HG03521 (cell line): ENCODE measurements at regions not wholly inside any gene's neighbourhood (a gene's known extent, or its start where the extent isn't known, plus 50 kb on each side); places are given as distances from the start of the nearest gene placed in this dataset.
"Not testable (repeated sequence)": the region's sequence is repeated elsewhere in the genome, so short reads cannot be mapped to it uniquely, and the experiment has no call there.

Experiments
- ATAC-seq: cut with Tn5 transposase; IDR thresholded peaks from one replicate; pipeline ENCODE4 v1.9.1; 2021; ENCODE audit warnings: mild to moderate bottlenecking, moderate library complexity; ENCODE audit not compliant: unreplicated experiment

DNA sequence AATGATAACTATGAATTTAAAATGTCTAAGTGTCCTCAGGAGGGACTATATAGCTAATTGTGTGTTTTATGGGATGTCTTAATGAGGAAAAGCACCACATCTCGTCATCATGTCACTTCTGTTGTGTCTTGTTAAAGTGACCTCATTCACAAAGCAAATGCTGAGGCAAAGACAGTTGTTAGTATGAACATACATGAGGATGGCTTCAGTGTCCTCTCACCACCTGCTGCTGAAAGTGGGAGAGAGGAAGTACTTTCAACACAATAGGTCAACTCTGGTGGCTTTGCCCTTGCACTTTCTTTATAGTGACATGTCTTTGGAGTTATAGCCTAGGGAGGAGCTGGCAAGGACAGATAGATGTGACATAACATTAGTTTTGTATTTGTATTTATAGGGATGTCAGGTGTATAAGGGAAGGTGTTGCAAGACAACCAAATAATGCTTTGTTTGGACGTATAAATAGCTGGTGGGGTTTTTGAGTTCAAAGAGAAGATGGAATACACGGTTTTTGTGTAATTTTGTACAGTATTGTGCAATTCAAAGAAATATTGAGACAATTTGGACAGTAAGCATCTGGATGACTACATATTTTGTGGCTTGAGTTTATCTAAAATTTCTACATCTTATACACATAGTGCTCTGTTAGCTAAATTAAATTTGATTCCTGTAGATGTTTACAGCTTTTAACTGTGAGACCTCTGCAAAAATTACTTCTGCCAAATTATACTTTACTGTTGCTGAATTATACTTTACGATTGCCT lies 131.7 kb upstream of the ATP2B1 start:
- ATAC-seq: no peak

DNA sequence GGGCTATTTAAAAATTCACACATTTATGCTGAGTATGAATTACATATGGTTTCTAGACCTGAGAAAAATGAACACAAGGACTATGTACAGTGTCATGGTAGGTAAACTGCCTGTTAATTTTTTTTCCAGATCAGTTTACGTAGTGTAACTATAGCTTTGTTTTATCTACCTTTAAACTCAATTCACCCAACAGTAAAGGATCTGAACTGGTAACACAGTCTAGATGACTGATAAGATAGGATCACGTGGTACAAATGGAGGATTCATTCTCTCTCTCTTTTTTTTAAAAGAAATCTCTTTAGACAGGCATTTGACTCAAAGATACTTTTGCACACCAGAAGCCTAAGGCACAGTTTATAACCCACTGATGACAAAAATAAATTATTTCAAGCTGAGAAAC lies 130.8 kb upstream of the ATP2B1 start:
- no peak for ATAC-seq

DNA sequence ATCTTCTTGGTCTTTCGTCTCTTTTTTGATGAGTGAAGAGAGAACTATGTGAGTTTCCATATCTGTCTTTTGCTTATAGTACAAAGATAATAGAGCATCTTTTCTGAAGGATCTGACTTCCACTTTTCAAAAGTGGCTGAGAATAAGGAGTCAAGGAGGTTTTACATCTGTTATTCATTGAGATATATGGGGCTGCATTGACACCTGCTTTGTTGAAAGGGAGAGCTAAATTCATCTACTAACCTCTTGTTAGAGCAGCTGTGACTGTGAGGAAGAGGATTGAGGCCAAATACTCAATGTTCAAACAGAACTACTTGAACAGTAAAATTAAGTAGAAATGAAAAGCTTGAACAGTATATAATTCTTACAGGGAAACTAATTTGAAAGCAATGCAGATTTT lies 130.2 kb upstream of the ATP2B1 start:
- no peak for ATAC-seq

DNA sequence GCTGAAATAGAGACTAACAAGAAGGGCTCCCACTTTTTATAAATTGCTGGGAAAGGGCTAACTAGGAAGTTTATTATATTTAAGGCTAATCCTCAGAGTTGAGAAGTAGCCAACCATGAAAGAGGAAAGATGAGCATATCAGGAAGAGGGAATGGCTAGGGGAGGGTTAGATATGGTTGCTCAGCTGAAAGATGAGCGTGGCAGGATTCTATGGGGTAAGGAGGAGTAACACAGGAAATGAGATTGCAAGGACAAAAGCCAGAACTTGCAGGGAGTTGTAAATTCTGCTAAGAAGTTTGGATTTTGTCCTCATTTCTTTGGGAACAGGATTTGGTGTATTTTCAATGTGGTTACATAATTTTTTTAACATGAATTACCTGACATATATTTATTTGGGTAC lies 127.4 kb upstream of the ATP2B1 start:
- ATAC-seq: no peak

DNA sequence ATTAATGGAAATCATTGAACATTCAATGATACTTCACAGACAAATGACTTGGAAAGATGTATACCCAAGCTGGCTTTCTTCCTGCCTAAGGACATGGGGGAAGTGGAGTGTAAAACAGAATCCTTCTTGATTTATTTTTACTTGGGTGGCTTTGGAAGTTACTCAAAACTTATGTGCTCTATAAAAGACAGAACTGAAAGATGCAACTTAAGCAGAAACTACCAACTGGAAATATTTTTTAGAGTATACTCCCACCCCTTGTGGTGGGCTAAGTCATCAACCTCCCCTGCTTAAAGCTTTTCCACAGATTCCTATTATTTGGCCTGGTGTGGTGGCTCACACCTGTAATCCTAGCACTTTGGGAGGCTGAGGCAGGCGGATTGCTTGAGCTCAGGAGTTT lies 126.0 kb upstream of the ATP2B1 start:
- no peak for ATAC-seq

DNA sequence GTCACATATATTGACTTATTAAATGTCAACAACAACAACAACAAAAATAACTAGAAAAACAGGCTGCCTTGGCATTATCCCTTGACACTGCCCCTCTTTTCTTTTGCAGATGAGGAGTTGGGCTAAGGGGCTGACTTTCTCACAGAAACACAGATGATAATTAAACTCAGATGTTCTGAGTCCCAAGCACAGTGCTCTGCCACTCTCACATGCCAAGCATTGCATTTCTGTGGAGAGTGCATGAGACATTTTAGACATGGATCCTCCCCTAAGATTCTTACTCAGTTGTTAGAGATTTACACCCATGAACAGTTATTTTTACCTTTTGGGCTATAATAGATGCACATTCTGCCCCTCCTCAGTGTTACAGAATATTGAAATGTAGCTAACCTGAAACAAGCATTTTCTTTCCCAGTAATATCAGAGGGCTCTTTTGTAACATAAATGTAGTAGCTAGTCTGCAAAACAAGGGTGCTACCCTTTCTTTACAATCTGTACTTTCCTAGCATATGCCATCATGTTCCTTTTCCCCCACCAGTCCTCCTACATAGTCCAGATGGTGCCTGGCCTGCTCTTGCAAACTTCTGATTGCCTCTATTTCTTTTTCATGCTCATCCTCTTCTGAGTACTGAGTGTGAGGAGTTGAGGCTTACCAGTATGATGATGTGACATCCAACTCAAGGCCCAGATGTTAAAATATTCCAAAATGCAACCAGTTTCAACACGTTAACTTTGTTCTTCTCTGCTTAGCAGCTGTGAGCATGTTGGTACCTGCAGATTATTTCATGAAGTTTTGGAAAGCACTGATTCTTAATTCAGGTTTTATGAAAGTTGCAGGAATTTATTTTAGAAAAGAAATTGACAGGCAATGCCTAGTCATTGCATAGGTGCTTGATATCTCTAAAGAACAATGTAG lies 125.0 kb upstream of the ATP2B1 start:
- no peak for ATAC-seq

DNA sequence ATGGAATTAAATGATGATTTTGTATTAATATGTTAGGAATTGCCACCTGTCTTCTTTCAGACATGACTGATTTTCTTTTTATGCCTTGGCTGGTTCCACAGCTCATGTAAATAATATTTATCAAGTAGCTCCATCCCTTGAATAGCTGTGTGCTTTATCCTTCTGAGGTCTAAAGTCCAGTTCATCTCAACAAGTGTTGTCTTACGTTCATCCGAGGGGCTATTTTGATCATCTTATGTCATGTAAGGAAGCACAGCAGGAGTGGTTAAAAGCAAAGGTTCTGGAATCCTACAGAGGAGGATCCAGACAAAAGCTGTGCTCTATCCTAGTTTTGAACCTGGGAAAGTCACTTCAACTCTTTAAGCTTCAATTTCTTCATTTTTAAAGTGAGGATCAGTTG lies 123.7 kb upstream of the ATP2B1 start:
- ATAC-seq: no peak

DNA sequence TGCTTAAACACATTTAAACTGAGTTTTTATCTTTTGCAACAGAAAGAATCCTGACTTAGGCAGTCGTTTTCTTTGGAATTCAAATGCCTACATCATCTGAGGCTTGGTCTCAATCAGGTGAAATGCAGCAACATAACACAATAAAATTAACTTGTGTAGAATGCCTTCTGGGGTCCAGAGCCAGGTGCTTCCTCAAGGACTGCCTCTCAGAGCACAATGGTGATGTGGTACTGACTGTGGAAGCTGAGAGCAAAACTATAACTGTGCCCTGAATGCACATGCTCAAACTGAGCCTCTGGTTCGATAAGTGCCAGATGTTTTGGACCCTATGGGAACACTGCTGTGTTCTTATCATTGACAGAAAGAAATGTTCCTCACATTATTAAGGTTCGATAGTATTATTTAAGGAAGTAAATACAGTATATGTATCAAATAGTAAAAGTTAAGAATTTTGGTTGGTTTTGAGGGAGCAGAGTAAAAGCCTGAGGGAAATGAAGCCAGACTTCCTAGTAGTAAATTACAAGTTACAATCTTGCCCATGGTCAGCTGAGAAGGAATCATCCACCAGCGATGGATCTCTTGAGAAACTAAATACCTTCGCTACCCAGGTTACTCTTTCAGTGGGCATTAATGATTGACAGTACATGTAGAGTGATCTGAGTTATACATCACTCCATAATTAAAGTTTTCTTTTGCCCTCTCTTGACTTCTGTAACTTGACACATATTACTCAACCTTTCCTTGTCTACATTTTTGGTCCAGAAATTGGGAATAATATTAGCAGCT lies 122.9 kb upstream of the ATP2B1 start:
- no peak for ATAC-seq

DNA sequence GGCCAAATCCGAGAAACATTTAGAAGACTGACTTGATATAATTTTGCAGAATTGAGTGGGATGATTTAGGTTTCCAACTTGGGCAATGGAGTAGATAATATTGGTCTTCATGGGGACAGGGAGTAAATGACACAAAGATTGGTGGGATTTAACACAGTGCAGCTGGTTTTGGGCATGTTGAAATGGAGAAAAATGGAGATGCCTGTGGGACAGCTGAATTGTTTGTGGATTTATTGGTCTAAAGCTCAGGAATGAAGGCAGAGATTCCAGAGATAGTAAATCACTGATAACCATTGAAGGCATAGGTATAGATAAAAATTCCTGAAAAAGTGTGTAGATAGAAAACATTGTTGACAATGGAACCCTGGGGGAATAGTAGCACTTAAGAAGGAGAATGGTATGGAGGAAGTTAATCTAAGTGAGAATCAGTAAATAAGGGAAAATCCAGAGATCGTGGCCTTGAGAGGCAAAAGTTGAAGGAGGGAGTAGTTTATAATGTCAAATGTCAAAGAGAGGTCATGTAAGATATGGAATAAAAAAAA lies 120.9 kb upstream of the ATP2B1 start:
- ATAC-seq: no peak

DNA sequence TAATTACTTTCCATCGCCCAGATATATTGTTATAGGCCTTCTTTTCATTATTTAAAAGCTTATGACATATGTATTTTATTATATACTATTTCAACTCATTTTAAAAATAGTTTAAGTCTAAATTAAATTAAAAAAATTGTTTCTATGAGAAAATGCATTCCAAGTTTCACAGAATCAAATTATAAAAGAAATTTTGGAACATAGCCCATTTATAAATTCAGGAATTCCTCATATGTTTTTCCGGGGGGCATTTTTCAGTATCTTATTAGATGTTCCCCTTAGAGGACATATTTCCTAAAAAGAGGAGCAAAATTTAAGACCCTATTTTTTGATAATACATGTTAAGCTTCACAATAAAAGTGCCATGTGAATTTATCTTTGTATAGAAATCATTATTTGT lies 119.9 kb upstream of the ATP2B1 start:
- no peak for ATAC-seq

DNA sequence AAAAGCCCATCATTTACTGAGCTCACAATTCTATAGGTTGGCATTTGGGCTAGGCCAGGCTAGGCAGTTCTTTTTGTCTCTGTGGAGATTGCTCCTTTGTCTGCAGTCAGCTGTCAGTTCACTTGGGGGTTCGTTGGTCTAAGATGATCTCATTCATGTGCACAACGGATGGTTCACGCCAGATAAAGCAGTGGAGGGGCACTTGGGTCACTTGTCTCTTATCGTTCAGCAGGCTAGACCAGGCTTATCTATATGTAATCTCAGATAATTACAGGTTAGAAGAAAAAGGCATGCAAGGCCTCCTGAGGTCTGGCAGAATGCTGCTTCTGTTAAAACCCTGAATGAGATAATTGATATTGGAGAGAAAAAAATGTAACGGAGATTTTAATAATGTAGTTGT lies 119.0 kb upstream of the ATP2B1 start:
- ATAC-seq: no peak

DNA sequence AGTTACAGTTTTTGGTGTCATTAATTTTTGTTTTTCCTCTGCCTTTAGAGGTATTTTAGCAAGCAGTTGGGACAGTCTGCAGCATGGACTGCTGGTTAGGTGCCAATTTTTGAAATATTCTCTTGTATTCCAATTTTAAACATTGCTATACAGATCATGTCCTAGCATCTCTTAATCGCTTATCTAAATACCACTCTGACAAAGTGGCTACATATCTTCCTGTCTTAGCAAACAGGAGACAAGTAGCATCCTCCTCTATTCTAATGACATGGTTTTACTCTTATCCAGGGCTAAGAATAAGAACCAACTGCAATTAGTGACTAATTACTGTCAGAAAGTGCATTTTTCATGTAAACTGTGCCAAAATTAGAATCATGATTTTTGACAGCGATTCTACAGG lies 117.8 kb upstream of the ATP2B1 start:
- ATAC-seq: no peak

DNA sequence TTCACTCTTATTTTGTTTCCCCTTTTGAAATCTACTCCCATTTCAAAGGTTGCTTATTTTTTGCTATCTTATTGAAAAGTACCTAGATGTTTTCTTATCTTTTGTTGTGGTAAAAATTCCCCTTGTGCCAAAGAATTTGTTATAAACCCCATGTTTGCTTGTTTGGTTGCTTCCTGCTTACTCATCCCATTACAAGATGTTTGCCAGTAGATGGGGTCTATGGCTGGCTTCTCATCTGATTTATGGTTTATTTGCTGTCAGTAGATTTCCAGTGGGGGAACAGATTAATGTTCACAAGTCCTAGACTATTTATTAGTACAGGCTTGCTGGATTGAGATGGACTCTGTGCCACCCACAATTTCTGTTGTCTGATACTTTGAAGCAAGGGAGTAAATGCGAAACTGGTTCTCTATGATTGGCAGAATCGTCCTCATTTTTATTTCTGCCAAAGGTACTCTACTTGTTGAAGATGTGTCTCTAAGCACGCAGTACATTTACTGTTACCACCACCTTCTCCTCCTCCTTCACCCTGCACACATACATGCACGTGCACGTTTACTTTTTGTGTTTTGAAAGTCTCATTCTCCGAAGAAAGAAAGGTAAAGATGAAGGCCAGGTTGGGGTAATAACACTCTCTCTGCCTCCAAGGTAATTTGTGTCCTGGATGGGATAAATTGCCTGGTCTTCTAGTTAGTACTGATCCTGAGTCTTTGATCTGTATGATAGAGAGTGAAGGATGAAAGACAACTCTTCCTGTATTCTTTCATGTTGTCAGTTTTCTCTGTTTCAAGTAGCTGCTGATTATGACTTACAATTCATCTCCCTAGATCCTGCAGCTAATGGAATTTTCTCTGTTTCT lies 117.2 kb upstream of the ATP2B1 start:
- ATAC-seq: no peak

DNA sequence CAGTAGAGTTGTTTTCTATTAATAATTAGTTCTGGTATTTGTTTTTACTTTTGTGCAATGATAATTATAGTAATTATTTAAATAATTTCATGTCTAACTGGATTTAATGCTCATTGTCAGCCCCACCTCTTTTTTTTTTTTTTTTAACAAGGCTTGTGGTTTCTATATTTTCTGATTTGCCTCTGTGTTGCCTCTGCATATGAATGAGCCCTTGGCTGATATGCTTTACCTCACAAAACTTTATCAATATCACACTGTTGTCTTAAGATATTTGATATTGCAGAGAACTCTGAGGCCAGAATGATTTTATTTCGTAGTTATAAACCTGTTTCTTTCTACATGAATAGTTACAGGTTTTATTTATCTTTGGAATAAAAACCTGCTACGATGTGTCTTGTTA lies 116.2 kb upstream of the ATP2B1 start:
- ATAC-seq: no peak

DNA sequence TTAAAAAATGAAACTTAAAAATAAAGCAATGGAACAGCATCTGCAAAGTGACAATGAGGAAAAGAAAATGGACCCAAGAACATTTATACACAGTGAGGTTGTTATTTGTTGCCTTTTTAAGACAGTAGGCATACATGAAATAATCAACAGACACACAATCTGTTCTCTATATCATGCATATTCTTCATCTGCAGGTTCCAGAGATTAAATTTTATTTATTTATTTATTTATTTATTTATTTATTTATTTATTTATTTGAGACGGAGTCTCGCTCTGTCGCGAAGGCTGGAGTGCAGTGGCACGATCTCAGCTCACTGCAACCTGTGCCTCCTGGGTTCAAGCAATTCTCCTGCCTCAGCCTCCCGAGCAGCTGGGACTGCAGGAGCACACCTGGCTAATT lies 114.4 kb upstream of the ATP2B1 start:
- ATAC-seq: not testable (repeated sequence)

DNA sequence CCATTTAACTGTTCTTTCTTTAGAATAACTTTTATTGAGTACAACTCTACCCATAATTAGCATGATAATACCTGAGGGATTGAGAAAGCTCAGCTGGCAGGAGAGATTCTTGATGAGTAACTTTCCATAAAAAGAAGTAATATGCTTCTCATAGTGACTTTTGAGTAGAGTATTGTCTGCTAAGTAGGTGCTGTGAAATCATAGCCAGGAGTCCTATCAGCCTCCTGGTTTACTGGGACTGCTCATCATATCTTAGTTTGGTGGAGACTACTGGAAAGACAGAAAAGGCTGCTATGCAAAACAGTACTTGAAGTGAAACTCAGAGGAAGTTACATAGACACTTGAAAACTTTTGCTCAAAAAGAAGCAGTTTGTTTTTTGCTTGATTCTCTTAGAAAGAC lies 113.3 kb upstream of the ATP2B1 start:
- peak; percentile 54 for ATAC-seq

DNA sequence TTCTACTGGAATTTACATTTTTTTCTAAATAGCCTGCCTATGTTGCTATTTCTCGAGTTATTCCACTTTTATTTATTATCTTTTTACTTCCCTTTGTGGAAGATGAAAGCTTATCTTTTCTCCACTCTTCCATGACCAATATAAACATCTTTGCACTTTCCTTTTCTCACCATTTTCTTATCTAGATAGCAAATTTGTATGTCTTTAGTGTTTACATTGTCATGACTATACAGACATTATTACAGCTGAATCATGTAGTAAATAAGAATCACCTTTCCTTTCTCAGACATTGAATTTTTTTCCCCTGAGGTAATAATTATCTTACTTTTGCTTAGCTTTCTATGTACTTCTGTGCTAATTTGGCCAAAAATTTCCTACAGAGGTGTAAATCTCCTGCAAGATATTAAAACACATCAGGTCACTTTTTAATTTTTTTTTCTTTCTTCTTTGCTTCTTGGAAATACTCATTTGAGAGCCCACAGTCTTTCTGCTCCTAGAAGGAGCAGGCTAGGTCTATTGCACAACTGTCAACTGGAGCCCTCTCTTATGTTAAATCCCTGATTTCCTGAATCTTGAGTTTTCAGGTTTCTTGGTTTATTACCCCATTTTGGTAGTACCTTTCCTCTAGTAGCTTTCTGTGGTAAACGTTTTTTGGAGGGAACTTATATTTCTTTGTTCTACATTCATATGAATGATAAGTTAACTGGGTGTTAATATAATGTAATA lies 109.0 kb upstream of the ATP2B1 start:
- ATAC-seq: no peak

DNA sequence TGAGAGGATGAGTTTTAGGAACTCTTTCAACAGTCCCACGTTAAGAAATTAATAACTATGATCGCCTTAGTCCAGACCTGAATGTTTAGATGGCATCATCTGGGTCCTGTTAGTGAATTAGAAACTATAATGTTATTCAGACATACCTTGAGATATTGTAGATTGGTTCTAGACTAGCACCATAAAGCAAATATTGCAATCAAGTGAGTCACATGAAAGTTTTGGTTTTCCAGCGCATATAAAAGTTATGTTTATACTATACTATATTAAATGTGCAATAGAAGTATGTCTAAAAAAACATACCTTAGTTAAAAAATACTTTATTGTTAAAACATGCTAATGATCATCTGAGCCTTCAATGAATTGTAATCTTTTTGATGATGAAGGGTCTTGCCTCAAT lies 106.6 kb upstream of the ATP2B1 start:
- no peak for ATAC-seq

DNA sequence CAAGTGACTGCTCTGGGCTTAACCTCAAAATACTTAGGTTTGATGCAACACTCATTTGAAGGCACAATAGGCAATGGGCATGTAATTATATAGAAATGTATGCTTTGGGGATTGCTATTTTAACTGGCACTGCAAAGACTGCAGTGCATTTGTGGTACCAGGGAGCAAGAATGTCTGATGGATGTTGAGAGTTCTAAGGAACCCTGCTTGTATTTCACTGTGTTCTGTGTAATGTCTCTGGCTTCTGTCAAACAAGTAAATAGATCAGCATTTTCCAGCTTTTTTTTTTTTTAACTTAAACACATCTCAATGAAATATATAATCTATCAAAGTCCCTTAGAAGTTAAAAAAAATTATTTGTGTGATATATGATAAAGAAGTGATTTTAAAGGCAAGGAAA lies 94.8 kb upstream of the ATP2B1 start:
- ATAC-seq: no peak

DNA sequence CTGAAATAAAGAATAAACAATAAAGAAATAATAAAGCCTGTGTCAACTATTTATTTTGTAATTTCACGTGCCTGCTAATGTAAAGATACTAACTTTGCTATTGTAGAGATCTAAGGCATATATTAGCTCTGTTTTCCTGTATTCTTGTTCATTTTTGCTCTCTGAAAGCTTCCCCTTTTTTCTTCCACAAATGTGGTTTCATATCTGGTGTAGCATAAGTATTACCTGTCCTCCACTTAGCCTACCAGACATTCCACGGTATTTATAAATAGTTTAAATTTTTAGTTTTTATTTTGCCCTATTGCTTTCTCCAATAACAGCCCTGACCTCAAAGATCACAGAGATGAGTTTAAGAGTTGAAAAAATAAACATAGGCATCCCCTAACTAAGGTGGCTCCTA lies 92.6 kb upstream of the ATP2B1 start:
- no peak for ATAC-seq
